Pons (tissue), 1 donor: ENCODE measurements at regions not wholly inside any gene's neighbourhood (a gene's known extent, or its start where the extent isn't known, plus 50 kb on each side); places are given as distances from the start of the nearest gene placed in this dataset.
"Not testable (repeated sequence)": the region's sequence is repeated elsewhere in the genome, so short reads cannot be mapped to it uniquely, and the experiment has no call there.

Experiments used
- DNase-seq: peaks from one replicate; pipeline ENCODE4 v3.0.0-alpha.2; 2016; ENCODE audit warnings: low spot score

GRCh38 chr4:132266374-132266773 lies 882.7 kb upstream of the PCDH10 start:
- DNase-seq, result no peak

GRCh38 chr4:132267321-132267720 lies 881.8 kb upstream of the PCDH10 start:
- no peak for DNase-seq

DNA sequence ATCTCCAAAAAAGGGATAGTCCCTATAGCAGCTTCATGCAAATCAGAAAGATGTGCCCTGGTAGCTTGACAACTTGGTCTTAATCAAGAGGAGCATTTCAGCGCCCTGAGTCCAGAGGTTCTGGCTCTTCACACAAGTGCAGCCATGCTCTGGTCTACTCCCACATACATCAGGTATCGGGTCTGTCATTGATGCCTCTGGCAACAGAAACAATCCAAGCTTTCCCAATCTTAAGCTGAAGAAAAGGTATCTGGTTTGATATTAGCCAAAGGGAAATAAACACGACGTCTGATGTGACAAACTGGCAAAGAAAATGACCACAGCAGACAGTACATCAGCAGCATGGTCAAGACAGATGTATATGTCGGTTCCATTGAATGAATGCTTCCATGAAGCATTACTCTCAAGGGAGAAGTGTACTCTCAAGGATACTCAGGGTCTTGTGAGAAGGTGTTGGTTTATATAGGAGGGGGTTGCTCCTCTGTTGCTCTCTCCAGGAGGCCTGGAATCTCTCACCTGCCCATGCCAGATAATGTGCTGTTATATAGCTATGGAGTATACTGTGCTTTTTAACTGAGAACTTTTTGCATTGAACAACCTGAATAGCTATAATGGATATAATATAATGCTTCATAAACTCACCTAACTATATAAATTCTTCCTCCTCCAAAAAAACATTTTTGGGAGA lies 879.6 kb upstream of the PCDH10 start:
- no peak for DNase-seq

DNA sequence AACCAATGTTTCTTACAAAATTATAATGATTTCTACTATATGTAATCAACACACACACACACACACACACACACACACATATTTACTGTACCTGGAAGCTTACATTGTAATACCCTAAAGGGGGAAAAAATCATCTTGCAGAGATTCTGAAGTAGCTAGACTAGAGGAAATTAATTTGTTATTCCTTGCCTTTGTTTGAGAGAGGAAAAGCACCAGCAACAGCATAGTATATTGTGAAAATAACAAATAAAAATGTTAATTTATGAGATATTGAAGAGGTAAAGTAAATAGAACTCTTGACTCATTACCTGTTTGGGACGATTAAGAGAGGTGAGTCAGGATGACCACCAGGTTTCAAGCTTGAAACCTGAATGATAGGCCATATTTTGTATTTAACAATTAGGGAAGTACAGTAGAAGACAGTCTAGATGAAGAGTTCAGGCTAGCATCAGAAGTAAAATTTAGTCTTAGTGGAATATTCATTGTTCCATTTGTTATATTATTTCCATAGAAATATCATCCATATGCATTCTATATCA lies 873.4 kb upstream of the PCDH10 start:
- no peak for DNase-seq

GRCh38 chr4:132276185-132276584 lies 872.9 kb upstream of the PCDH10 start:
- DNase-seq, result no peak

DNA sequence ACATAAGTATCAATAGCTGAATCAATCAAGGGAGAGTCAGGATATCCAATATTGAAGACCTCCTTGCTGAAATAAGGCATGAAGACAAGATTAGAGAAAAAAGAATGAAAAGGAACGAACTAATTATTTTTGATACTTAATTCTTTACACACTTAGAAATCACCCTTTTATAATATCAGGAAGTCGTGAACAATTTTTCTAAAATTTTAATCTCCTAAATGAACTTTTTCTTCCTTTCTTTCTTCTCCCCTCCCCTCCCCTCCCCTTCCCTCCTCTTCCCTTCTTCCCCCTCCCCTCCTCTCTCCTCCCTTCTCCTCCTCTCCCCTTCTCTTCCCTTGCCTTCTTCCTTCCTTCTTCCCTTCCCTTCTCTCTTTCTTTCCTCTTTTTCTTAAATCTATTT lies 872.1 kb upstream of the PCDH10 start:
- DNase-seq, result no peak

GRCh38 chr4:132281733-132282132 lies 867.4 kb upstream of the PCDH10 start:
- DNase-seq, result no peak

GRCh38 chr4:132284910-132285426 lies 864.1 kb upstream of the PCDH10 start:
- no peak for DNase-seq

DNA sequence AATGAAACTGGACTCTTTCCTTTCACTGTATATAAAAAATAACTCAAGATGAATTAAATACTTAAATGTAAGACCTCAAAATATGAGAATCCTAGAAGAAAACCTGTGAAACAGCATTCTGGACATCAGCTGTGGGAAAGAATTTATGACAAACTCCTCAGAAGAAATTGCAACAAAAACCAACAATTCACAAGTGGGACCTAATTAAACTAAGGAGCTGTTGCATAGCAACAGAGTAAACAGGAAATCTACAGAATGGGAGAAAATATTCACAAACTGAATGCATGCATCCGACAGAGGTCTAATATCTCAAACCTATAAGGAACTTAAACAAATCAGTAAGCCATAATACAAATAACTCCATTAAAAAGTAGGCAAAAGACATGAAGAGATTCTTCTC lies 851.7 kb upstream of the PCDH10 start:
- no peak for DNase-seq

- no peak for DNase-seq
Observed at GRCh38 chr4:132299841-132300240, 849.3 kb upstream of the PCDH10 start.

DNA sequence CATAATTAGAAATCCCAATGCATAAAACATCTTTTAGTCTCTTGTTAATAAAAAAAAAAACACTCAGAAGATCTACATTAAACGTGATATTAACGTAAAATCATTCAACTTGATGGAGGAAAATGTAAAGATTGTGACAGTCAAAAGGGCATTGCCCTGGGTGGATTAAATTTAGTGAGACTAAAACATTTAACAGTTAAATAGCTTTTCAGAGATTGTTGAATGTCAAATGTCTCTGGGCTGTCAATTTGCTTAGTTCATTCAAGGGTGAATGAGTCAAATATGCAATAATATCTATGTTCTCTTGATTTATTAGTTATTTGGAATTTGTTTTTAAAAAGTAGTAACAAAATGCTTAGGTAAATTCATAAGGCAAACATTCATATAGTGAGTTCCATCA lies 836.6 kb upstream of the PCDH10 start:
- DNase-seq, result no peak

GRCh38 chr4:132313852-132314251 lies 835.2 kb upstream of the PCDH10 start:
- no peak for DNase-seq

DNA sequence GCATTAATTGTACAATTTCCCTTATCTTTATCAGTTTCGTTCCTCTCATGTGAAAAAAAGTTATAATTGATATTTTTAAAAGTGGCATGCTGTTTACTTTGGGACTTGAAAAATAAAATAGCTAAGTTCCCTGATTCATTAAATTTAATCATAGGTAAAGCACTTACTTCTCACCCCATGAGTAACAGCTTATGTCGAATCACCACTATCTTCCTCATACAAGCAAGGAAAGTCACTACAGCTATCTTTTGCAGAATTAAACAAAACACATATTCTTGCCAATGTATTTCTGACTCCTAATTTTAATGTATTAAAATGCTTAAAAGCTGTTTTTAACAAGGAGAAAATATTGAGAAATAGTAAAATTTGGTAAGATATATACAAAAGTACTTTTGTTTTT lies 832.4 kb upstream of the PCDH10 start:
- no peak for DNase-seq

GRCh38 chr4:132317923-132318322 lies 831.2 kb upstream of the PCDH10 start:
- no peak for DNase-seq

GRCh38 chr4:132328761-132329160 lies 820.3 kb upstream of the PCDH10 start:
- no peak for DNase-seq

- no peak for DNase-seq
Observed at GRCh38 chr4:132330994-132331393, 818.1 kb upstream of the PCDH10 start.

GRCh38 chr4:132332932-132333723 lies 816.0 kb upstream of the PCDH10 start:
- no peak for DNase-seq

DNA sequence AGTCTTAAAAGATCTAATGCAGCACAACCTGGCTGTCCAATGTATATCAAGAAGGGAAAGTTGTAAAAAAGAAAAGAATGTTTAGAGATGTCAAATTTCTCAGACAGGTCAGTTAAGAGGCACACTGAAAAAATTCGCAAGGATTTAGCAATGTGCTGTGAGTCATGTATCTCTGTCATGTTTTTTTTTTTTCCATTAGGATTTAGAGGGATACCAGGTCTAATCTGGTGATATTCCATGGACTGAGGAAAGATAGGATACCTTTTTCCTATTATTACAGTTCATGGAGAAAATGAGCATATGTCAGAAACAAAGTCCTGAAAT lies 815.4 kb upstream of the PCDH10 start:
- no peak for DNase-seq

DNA sequence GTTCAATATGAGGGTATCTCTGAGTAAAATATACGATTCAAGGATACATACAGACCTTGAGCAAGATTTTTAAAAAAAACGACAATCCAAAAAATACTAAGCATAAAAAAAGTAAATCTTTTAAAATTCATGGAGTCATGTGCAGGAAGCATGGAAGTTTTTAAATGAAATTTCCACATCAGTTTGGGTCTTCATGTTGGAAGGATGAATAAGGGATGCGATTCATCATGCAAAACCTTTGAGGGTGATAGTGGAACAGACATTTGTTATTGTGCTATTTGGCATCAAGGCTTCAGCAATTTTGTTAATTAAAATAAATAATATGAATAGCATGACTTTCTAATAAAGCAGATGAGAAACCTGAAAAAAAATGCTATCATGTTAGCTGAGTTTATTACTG lies 815.0 kb upstream of the PCDH10 start:
- DNase-seq, result no peak

GRCh38 chr4:132344924-132345828 lies 803.9 kb upstream of the PCDH10 start:
- no peak for DNase-seq

- DNase-seq, result no peak
Observed at GRCh38 chr4:132346016-132346415, 803.1 kb upstream of the PCDH10 start.

GRCh38 chr4:132351606-132352005 lies 797.5 kb upstream of the PCDH10 start:
- not testable (repeated sequence) for DNase-seq
